Left ventricle myocardium inferior (tissue), 1 donor: ENCODE measurements at regions not wholly inside any gene's neighbourhood (a gene's known extent, or its start where the extent isn't known, plus 50 kb on each side); places are given as distances from the start of the nearest gene placed in this dataset.

Source experiments
- DNase-seq: peaks from one replicate; pipeline ENCODE4 v3.0.0-alpha.2; 2020
- H3K27ac ChIP-seq: fragments of 200-600 bp; replicated peaks from 2 replicates; pipeline ENCODE4 v1.8.0; 2021
- H3K27me3 ChIP-seq: fragments of 200-600 bp; 2 replicates; pipeline ENCODE4 v1.8.0; 2021; ENCODE audit warnings: low read depth
- H3K36me3 ChIP-seq: fragments of 200-600 bp; 2 replicates; pipeline ENCODE4 v1.8.0; 2021
- H3K4me1 ChIP-seq: fragments of 200-600 bp; 2 replicates; pipeline ENCODE4 v1.8.0; 2021
- H3K4me3 ChIP-seq: fragments of 200-600 bp; 2 replicates; pipeline ENCODE4 v1.8.0; 2021; ENCODE audit warnings: mild to moderate bottlenecking, moderate library complexity
- H3K9me3 ChIP-seq: fragments of 200-600 bp; replicated peaks from 2 replicates; pipeline ENCODE4 v1.8.0; 2021
- CTCF ChIP-seq: fragments of 200-600 bp; IDR thresholded peaks from 2 replicates; pipeline ENCODE4 v1.8.0; 2021; ENCODE audit warnings: antibody characterized with exemption, mild to moderate bottlenecking, borderline replicate concordance
- intact Hi-C: fragments of 100-400 bp; cut with micrococcal nuclease; formaldehyde crosslinking; loops from one replicate; pipeline ENCODE4 v1.11.0; 2022
- donor health status: DM: no; HTN: yes; CAD: no; lungs with severe emphysema.

GRCh38 chr1:94597701-94598100 is 56.1 kb upstream of the F3 start:
- H3K36me3 ChIP-seq: no peaks in the 10 kb centered on the region
- intact Hi-C loops: no loop called here
- H3K27ac ChIP-seq: no peak overlapping the region
- no peak for TF ChIP-seq CTCF
- no peaks in the 10 kb centered on the region for H3K9me3 ChIP-seq
- no peak for DNase-seq
- peaks cover 6% of the 10 kb centered on the region for H3K4me1 ChIP-seq
- no peaks in the 10 kb centered on the region for H3K27me3 ChIP-seq
- H3K4me3 ChIP-seq: no peak overlapping the region

GRCh38 chr1:94596260-94596659 is 54.7 kb upstream of the F3 start:
- Histone ChIP-seq H3K27me3 (no peaks in the 10 kb centered on the region), H3K36me3 (no peaks in the 10 kb centered on the region), H3K9me3 (no peaks in the 10 kb centered on the region), H3K4me1 (peaks cover 6% of the 10 kb centered on the region), H3K4me3 (no peak overlapping the region), H3K27ac (no peak overlapping the region)
- DNase-seq: no peak
- TF ChIP-seq CTCF: no peak
- intact Hi-C loops: no loop called here

GRCh38 chr1:94595658-94596057 is 54.1 kb upstream of the F3 start:
- intact Hi-C loops: no loop called here
- Histone ChIP-seq H3K36me3 (no peaks in the 10 kb centered on the region), H3K9me3 (no peaks in the 10 kb centered on the region), H3K4me3 (no peak overlapping the region), H3K4me1 (peaks cover 6% of the 10 kb centered on the region), H3K27ac (no peak overlapping the region), H3K27me3 (no peaks in the 10 kb centered on the region)
- no peak for DNase-seq
- no peak for TF ChIP-seq CTCF

- H3K36me3 ChIP-seq: no peaks in the 10 kb centered on the region
- peaks cover 17% of the 10 kb centered on the region for H3K4me1 ChIP-seq
- intact Hi-C loops: no loop called here
- TF ChIP-seq CTCF: no peak
- H3K9me3 ChIP-seq: no peaks in the 10 kb centered on the region
- H3K4me3 ChIP-seq: no peak overlapping the region
- DNase-seq: no peak
- no peaks in the 10 kb centered on the region for H3K27me3 ChIP-seq
- no peak overlapping the region for H3K27ac ChIP-seq
Measured at GRCh38 chr1:94593611-94594010, 52.1 kb upstream of the F3 start.

GRCh38 chr1:94592571-94592920 is 51.0 kb upstream of the F3 start:
- TF ChIP-seq CTCF: no peak
- intact Hi-C loops: no loop called here
- no peak overlapping the region for H3K27ac ChIP-seq
- H3K36me3 ChIP-seq: no peaks in the 10 kb centered on the region
- H3K27me3 ChIP-seq: no peaks in the 10 kb centered on the region
- no peak overlapping the region for H3K4me3 ChIP-seq
- DNase-seq: no peak
- peaks cover 17% of the 10 kb centered on the region for H3K4me1 ChIP-seq
- no peaks in the 10 kb centered on the region for H3K9me3 ChIP-seq
